B cell (primary cell): ENCODE measurements at regions not wholly inside any gene's neighbourhood (a gene's known extent, or its start where the extent isn't known, plus 50 kb on each side); places are given as distances from the start of the nearest gene placed in this dataset.

ENCODE experiments used
- ATAC-seq: fragments of 200-7000 bp; cut with Tn5 transposase; one replicate; pipeline ENCODE4 v1.10.0; 2021; ENCODE audit warnings: low read depth, mild to moderate bottlenecking, moderate number of reproducible peaks, moderate library complexity
- CTCF ChIA-PET: fragments of 350-600 bp; sonication (Branson Sonifier 250); formaldehyde crosslinking; loops from one replicate; lab custom pipeline; 2021; ENCODE audit warnings: antibody characterized with exemption, inconsistent platforms; lab: Charles Lee
- POLR2A ChIA-PET: fragments of 350-600 bp; sonication (Branson Sonifier 250); formaldehyde crosslinking; loops from one replicate; lab custom pipeline; 2021; ENCODE audit warnings: antibody characterized with exemption; lab: Charles Lee
- DNase-seq: peaks from one replicate; pipeline ENCODE4 v3.0.0; 2013
- H2AFZ ChIP-seq: 2 replicates; pipeline ENCODE4 v1.6.1; 2012; ENCODE audit warnings: mild to moderate bottlenecking, low read depth, low read length; ENCODE audit not compliant: insufficient read depth, poor library complexity, severe bottlenecking
- H3K27ac ChIP-seq, 2 donors: 1 replicate in 1 of 2; 2 replicates in 1 of 2; pipeline ENCODE4 v1.5.1; 2012 to 2013; ENCODE audit warnings: low read length in 2 of 2, mild to moderate bottlenecking in 2 of 2, moderate library complexity in 1 of 2
- H3K27me3 ChIP-seq, 4 experiments: fragments of 200-600 bp in 1 of 4; sonication (generic) in 1 of 4; replicated peaks in 1 of 4; 1 replicate in 2 of 4; 2 replicates in 2 of 4; pipeline versions ENCODE4 v1.6.1 to v1.7.0; 2013 to 2016; ENCODE audit warnings: low read length in 3 of 4, mild to moderate bottlenecking in 2 of 4, mixed read lengths in 1 of 4, moderate library complexity in 1 of 4; ENCODE audit not compliant: insufficient read depth in 4 of 4, control insufficient read depth in 3 of 4; ENCODE audit errors: control extremely low read depth in 1 of 4
- H3K36me3 ChIP-seq, 2 experiments: replicated peaks in 1 of 2; 1 replicate in 1 of 2; 2 replicates in 1 of 2; pipeline versions ENCODE4 v1.6.1 to v1.7.1; 2013; ENCODE audit warnings: low read length in 1 of 2; ENCODE audit not compliant: insufficient read depth in 2 of 2, control insufficient read depth in 1 of 2; ENCODE audit errors: control extremely low read depth in 1 of 2, extremely low read depth in 1 of 2
- H3K4me1 ChIP-seq, 2 donors: fragments of 200-600 bp in 1 of 2; sonication (generic) in 1 of 2; 1 replicate in 1 of 2; 2 replicates in 1 of 2; pipeline versions ENCODE4 v1.5.1 to v1.6.1; 2013 to 2017; ENCODE audit warnings: low read length in 2 of 2; ENCODE audit not compliant: control insufficient read depth in 2 of 2, insufficient read depth in 2 of 2
- H3K4me2 ChIP-seq: replicated peaks from 2 replicates; pipeline ENCODE3; 2012; ENCODE audit warnings: mild to moderate bottlenecking, low read depth, low read length; ENCODE audit not compliant: poor library complexity, severe bottlenecking
- H3K4me3 ChIP-seq, 5 experiments: fragments of 200-600 bp in 1 of 5; sonication (generic) in 1 of 5; 1 replicate in 3 of 5; 2 replicates in 2 of 5; pipeline versions ENCODE4 v1.5.1 to v1.7.0; 2011 to 2016; ENCODE audit warnings: low read length in 4 of 5, mild to moderate bottlenecking in 4 of 5, low read depth in 2 of 5, control low read depth in 1 of 5, moderate library complexity in 1 of 5; ENCODE audit not compliant: insufficient read depth in 1 of 5; ENCODE audit errors: control extremely low read depth in 1 of 5, extremely low read depth in 1 of 5
- H3K79me2 ChIP-seq: fragments of 200-600 bp; sonication (generic); one replicate; pipeline ENCODE4 v1.6.0; 2016; ENCODE audit warnings: low read length; ENCODE audit not compliant: control insufficient read depth, insufficient read depth
- H3K9ac ChIP-seq: fragments of 200-600 bp; sonication (generic); 2 replicates; pipeline ENCODE4 v1.6.1; 2017; ENCODE audit warnings: mild to moderate bottlenecking, low read length, moderate library complexity
- H3K9me3 ChIP-seq, 3 donors: one replicate each; pipeline versions ENCODE4 v1.6.1 to v1.7.1; 2013; ENCODE audit warnings: low read length in 2 of 3; ENCODE audit not compliant: control insufficient read depth in 2 of 3, insufficient read depth in 1 of 3; ENCODE audit errors: control extremely low read depth in 1 of 3
- H4K20me1 ChIP-seq: 2 replicates; pipeline ENCODE4 v1.6.0; 2012; ENCODE audit warnings: mild to moderate bottlenecking, low read length; ENCODE audit not compliant: insufficient read depth, control insufficient read depth, poor library complexity, severe bottlenecking
- H3K27ac Mint-ChIP-seq: one replicate; pipeline ENCODE4 v1.8.0; 2021; ENCODE audit warnings: mixed read lengths
- H3K27me3 Mint-ChIP-seq: one replicate; pipeline ENCODE4 v1.8.0; 2021; ENCODE audit warnings: mixed read lengths
- H3K4me1 Mint-ChIP-seq: one replicate; pipeline ENCODE4 v1.8.0; 2021; ENCODE audit warnings: mixed read lengths
- H3K4me3 Mint-ChIP-seq: one replicate; pipeline ENCODE4 v1.8.0; 2021; ENCODE audit warnings: mixed read lengths
- H3K9me3 Mint-ChIP-seq: one replicate; pipeline ENCODE4 v1.8.0; 2022; ENCODE audit warnings: mixed read lengths; ENCODE audit not compliant: insufficient read depth
- EZH2 ChIP-seq: IDR thresholded peaks from 2 replicates; pipeline ENCODE4 v1.6.1; 2012; ENCODE audit warnings: borderline replicate concordance, low read depth, mild to moderate bottlenecking, moderate library complexity, low read length; ENCODE audit not compliant: insufficient read depth, poor library complexity, severe bottlenecking
- WGBS: methylation state at CpG from one replicate; pipeline ENCODE4 v1.1.5; 2013; ENCODE audit warnings: missing lambda C conversion rate; ENCODE audit not compliant: insufficient coverage; 5-methylcytosine and 5-hydroxymethylcytosine counted together
- intact Hi-C: fragments of 100-400 bp; cut with micrococcal nuclease; formaldehyde crosslinking; loops from one replicate; pipeline ENCODE4 v1.10.0; 2022
- TF ChIP-seq, protein P1 (sequence below): fragments of 200-600 bp; IDR thresholded peaks from one replicate; pipeline ENCODE4 v1.8.0; 2022; ENCODE audit warnings: antibody characterized with exemption, mild to moderate bottlenecking

DNA sequence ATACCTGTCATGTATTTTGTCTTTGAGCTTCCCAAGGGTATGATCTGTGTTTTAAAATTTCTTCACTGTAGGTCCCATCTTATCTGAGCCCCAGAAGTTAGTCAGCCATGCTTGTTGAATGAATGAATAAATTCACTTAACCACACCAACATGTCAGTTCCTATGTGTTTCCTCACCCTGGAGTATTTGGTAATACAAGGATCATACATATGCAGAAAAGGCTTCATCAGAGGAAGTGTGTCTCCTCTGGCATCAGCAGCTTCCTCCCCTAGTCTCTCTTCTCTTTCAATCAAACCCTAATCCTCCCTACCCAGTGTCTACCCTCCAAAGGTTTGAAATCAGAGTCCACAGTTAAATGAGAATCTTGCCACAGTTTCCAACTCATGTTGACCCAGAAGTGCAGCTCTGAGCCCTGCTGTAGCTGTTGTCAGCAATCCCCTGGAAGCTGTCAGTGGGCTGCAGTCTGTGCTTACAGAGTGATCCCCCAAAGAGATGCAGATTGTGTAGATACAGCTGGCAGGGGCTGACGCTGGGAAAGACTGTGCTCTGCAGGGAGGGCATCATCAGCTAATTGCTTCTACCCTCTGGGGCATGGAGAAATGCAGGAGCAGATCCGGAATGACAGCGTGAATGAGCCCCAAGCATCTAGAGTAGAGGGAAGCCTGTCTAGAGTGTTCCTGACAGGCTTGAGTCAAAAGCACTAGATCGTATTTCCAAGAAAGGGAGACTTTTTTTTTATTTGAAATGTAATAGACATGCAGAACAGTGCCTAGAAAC lies 105.0 kb upstream of the WDR11 start:
- H3K27ac ChIP-seq: no peak overlapping the region
- TF ChIP-seq, protein P1, sequence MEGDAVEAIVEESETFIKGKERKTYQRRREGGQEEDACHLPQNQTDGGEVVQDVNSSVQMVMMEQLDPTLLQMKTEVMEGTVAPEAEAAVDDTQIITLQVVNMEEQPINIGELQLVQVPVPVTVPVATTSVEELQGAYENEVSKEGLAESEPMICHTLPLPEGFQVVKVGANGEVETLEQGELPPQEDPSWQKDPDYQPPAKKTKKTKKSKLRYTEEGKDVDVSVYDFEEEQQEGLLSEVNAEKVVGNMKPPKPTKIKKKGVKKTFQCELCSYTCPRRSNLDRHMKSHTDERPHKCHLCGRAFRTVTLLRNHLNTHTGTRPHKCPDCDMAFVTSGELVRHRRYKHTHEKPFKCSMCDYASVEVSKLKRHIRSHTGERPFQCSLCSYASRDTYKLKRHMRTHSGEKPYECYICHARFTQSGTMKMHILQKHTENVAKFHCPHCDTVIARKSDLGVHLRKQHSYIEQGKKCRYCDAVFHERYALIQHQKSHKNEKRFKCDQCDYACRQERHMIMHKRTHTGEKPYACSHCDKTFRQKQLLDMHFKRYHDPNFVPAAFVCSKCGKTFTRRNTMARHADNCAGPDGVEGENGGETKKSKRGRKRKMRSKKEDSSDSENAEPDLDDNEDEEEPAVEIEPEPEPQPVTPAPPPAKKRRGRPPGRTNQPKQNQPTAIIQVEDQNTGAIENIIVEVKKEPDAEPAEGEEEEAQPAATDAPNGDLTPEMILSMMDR: no peak
- H3K4me3 ChIP-seq: no peak overlapping the region
- no peaks in the 10 kb centered on the region for H3K36me3 ChIP-seq
- H4K20me1 ChIP-seq: no peaks in the 10 kb centered on the region
- no peaks in the 10 kb centered on the region for H3K27me3 ChIP-seq
- no peak overlapping the region for H2AFZ ChIP-seq
- POLR2A ChIA-PET: no interaction called here
- intact Hi-C loops: no loop called here
- H3K4me1 ChIP-seq: peaks cover 4 to 5% of the 10 kb centered on the region in 2 donors
- H3K4me3 Mint-ChIP-seq: no peak overlapping the region
- peaks cover 6% of the 10 kb centered on the region for H3K4me1 Mint-ChIP-seq
- H3K79me2 ChIP-seq: no peaks in the 10 kb centered on the region
- no peaks in the 10 kb centered on the region for H3K9me3 ChIP-seq
- H3K9me3 Mint-ChIP-seq: no peaks in the 10 kb centered on the region
- H3K27ac Mint-ChIP-seq: no peak overlapping the region
- H3K27me3 Mint-ChIP-seq: peaks cover 23% of the 10 kb centered on the region
- CTCF ChIA-PET: no interaction called here
- DNase-seq (no peak), ATAC-seq (no peak)
- 76% methylated on average over 3 of the region's 4 CpGs for WGBS
- no peak overlapping the region for H3K9ac ChIP-seq
- H3K4me2 ChIP-seq: no peak overlapping the region

DNA sequence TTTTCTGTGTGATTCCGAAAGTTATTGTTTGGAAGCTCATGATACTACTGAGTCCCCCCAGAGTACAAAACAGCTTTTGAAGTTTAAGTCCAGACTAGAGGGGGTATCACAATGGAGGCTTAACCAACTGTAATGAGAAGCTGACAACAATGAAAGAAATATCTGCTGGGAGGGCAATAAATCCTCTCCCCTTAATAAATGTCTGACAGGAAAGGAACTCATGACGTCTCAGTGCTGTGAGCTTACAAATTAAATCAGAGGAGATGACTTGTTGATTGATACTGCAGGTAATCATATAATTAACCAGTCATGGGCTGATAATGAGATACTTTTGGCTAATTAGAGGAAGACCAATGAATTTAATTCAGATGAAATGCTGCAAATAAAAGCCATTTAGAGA lies 102.6 kb upstream of the WDR11 start:
- ATAC-seq (no peak), DNase-seq (no peak)
- H3K36me3 ChIP-seq: no peaks in the 10 kb centered on the region
- no CpG with 5 or more reads among the region's 2 CpGs for WGBS
- H3K79me2 ChIP-seq: no peaks in the 10 kb centered on the region
- intact Hi-C loops: no loop called here
- no peaks in the 10 kb centered on the region for H3K9me3 ChIP-seq
- no peak overlapping the region for H3K27ac Mint-ChIP-seq
- H3K27ac ChIP-seq: no peak overlapping the region
- POLR2A ChIA-PET: no interaction called here
- no peaks in the 10 kb centered on the region for H4K20me1 ChIP-seq
- H3K27me3 ChIP-seq: no peaks in the 10 kb centered on the region
- H3K4me1 Mint-ChIP-seq: peaks cover 6% of the 10 kb centered on the region
- H3K9me3 Mint-ChIP-seq: no peaks in the 10 kb centered on the region
- H3K4me1 ChIP-seq: peaks cover 4 to 5% of the 10 kb centered on the region in 2 donors
- no peak overlapping the region for H3K4me3 ChIP-seq
- no peak overlapping the region for H2AFZ ChIP-seq
- H3K27me3 Mint-ChIP-seq: peaks cover 24% of the 10 kb centered on the region
- TF ChIP-seq, protein P1: no peak
- TF ChIP-seq EZH2: no peak
- H3K9ac ChIP-seq: no peak overlapping the region
- CTCF ChIA-PET: interaction anchor here (1.6 kb wide), 1 partner anchor 12 kb away, joined by 11 read pairs; no protein-coding TSS in a partner anchor
- no peak overlapping the region for H3K4me3 Mint-ChIP-seq
- H3K4me2 ChIP-seq: no peak overlapping the region
